ENCODE measurements at regions not wholly inside any gene's neighbourhood (a gene's known extent, or its start where the extent isn't known, plus 50 kb on each side); places are given as distances from the start of the nearest gene placed in this dataset.

- no peak for TF ChIP-seq CTCF (conservative IDR thresholded peaks at IDR 0.05; ENCODE audit: low read depth in 2 of 2)
- TF ChIP-seq EZH2 (IDR thresholded peaks at IDR 0.05; ENCODE audit: low read depth, unreplicated experiment): no peak
- TF ChIP-seq JUNB (IDR thresholded peaks at IDR 0.05; ENCODE audit: unreplicated experiment): no peak
- no peak for TF ChIP-seq CREB1 (CRISPR knock-in tag; IDR thresholded peaks at IDR 0.05; ENCODE audit: low read depth)
- no peak for TF ChIP-seq POLR2AphosphoS5 (IDR thresholded peaks at IDR 0.05; ENCODE audit: low read depth)
- TF ChIP-seq EZH2phosphoT487 (IDR thresholded peaks at IDR 0.05; ENCODE audit: unreplicated experiment): no peak
- TF ChIP-seq ZNF114 (CRISPR knock-in tag; IDR thresholded peaks at IDR 0.05): no peak
- TF ChIP-seq, protein P1, sequence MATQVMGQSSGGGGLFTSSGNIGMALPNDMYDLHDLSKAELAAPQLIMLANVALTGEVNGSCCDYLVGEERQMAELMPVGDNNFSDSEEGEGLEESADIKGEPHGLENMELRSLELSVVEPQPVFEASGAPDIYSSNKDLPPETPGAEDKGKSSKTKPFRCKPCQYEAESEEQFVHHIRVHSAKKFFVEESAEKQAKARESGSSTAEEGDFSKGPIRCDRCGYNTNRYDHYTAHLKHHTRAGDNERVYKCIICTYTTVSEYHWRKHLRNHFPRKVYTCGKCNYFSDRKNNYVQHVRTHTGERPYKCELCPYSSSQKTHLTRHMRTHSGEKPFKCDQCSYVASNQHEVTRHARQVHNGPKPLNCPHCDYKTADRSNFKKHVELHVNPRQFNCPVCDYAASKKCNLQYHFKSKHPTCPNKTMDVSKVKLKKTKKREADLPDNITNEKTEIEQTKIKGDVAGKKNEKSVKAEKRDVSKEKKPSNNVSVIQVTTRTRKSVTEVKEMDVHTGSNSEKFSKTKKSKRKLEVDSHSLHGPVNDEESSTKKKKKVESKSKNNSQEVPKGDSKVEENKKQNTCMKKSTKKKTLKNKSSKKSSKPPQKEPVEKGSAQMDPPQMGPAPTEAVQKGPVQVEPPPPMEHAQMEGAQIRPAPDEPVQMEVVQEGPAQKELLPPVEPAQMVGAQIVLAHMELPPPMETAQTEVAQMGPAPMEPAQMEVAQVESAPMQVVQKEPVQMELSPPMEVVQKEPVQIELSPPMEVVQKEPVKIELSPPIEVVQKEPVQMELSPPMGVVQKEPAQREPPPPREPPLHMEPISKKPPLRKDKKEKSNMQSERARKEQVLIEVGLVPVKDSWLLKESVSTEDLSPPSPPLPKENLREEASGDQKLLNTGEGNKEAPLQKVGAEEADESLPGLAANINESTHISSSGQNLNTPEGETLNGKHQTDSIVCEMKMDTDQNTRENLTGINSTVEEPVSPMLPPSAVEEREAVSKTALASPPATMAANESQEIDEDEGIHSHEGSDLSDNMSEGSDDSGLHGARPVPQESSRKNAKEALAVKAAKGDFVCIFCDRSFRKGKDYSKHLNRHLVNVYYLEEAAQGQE (IDR thresholded peaks at IDR 0.05; ENCODE audit: unreplicated experiment): no peak
- TF ChIP-seq ZNF331 (CRISPR knock-in tag; IDR thresholded peaks at IDR 0.05; ENCODE audit: low read depth): no peak
- no peak for TF ChIP-seq NANOG (IDR thresholded peaks at IDR 0.05; ENCODE audit: borderline replicate concordance)
- no peak for TF ChIP-seq ETS1 (IDR thresholded peaks at IDR 0.05)
- TF ChIP-seq, protein P2, sequence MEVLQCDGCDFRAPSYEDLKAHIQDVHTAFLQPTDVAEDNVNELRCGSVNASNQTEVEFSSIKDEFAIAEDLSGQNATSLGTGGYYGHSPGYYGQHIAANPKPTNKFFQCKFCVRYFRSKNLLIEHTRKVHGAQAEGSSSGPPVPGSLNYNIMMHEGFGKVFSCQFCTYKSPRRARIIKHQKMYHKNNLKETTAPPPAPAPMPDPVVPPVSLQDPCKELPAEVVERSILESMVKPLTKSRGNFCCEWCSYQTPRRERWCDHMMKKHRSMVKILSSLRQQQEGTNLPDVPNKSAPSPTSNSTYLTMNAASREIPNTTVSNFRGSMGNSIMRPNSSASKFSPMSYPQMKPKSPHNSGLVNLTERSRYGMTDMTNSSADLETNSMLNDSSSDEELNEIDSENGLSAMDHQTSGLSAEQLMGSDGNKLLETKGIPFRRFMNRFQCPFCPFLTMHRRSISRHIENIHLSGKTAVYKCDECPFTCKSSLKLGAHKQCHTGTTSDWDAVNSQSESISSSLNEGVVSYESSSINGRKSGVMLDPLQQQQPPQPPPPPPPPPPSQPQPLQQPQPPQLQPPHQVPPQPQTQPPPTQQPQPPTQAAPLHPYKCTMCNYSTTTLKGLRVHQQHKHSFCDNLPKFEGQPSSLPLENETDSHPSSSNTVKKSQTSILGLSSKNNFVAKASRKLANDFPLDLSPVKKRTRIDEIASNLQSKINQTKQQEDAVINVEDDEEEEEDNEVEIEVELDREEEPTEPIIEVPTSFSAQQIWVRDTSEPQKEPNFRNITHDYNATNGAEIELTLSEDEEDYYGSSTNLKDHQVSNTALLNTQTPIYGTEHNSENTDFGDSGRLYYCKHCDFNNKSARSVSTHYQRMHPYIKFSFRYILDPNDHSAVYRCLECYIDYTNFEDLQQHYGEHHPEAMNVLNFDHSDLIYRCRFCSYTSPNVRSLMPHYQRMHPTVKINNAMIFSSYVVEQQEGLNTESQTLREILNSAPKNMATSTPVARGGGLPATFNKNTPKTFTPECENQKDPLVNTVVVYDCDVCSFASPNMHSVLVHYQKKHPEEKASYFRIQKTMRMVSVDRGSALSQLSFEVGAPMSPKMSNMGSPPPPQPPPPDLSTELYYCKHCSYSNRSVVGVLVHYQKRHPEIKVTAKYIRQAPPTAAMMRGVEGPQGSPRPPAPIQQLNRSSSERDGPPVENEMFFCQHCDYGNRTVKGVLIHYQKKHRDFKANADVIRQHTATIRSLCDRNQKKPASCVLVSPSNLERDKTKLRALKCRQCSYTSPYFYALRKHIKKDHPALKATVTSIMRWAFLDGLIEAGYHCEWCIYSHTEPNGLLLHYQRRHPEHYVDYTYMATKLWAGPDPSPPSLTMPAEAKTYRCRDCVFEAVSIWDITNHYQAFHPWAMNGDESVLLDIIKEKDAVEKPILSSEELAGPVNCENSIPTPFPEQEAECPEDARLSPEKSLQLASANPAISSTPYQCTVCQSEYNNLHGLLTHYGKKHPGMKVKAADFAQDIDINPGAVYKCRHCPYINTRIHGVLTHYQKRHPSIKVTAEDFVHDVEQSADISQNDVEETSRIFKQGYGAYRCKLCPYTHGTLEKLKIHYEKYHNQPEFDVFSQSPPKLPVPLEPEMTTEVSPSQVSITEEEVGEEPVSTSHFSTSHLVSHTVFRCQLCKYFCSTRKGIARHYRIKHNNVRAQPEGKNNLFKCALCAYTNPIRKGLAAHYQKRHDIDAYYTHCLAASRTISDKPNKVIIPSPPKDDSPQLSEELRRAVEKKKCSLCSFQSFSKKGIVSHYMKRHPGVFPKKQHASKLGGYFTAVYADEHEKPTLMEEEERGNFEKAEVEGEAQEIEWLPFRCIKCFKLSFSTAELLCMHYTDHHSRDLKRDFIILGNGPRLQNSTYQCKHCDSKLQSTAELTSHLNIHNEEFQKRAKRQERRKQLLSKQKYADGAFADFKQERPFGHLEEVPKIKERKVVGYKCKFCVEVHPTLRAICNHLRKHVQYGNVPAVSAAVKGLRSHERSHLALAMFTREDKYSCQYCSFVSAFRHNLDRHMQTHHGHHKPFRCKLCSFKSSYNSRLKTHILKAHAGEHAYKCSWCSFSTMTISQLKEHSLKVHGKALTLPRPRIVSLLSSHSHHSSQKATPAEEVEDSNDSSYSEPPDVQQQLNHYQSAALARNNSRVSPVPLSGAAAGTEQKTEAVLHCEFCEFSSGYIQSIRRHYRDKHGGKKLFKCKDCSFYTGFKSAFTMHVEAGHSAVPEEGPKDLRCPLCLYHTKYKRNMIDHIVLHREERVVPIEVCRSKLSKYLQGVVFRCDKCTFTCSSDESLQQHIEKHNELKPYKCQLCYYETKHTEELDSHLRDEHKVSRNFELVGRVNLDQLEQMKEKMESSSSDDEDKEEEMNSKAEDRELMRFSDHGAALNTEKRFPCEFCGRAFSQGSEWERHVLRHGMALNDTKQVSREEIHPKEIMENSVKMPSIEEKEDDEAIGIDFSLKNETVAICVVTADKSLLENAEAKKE (CRISPR knock-in tag; IDR thresholded peaks at IDR 0.05): no peak
- no peak for TF ChIP-seq STAT1 (IDR thresholded peaks at IDR 0.05; ENCODE audit: unreplicated experiment)
Measured at GRCh38 chr5:101796427-101796826, 499.7 kb downstream of the SLCO4C1 start.
